Endothelial cell of umbilical vein (primary cell): ENCODE measurements at regions not wholly inside any gene's neighbourhood (a gene's known extent, or its start where the extent isn't known, plus 50 kb on each side); places are given as distances from the start of the nearest gene placed in this dataset.

ENCODE experiments used
- BruUV-seq: library from RNA; stranded (reverse); fragments of 400-500 nt; replicated peaks from 2 replicates; lab custom pipeline; 2021; lab: Mats Ljungman, UMichigan
- CTCF ChIA-PET: fragments of 300-600, 350-600 bp; sonication (Branson Sonifier 250); formaldehyde crosslinking; loops from one replicate; lab custom pipeline; 2021; ENCODE audit warnings: antibody characterized with exemption, inconsistent platforms; lab: Charles Lee
- POLR2A ChIA-PET: fragments of 300-600, 350-600 bp; sonication (Branson Sonifier 250); formaldehyde crosslinking; loops from one replicate; lab custom pipeline; 2021; ENCODE audit warnings: antibody characterized with exemption, inconsistent platforms; lab: Charles Lee
- DNase-seq: peaks from one replicate; pipeline ENCODE4 v3.0.0-alpha.2; 2011; ENCODE audit warnings: low read depth, low spot score
- FAIRE-seq: peaks from 2 replicates; lab custom pipeline; 2011; peaks lifted over from hg19 to GRCh38; lab: Jason Lieb, UNC
- H2AFZ ChIP-seq: 2 replicates; pipeline ENCODE4 v1.6.0; 2012; ENCODE audit warnings: low read depth, low read length, control low read depth, inconsistent platforms
- H3K27ac ChIP-seq: 2 replicates; pipeline ENCODE4 v1.5.1; 2011; ENCODE audit warnings: low read depth, mild to moderate bottlenecking, control low read depth, low read length, moderate library complexity; ENCODE audit not compliant: insufficient read depth
- H3K27me3 ChIP-seq, 2 experiments: 2 replicates each; pipeline versions ENCODE4 v1.6.0 to v1.6.1; 2011; ENCODE audit warnings: low read length in 2 of 2, mixed read lengths in 1 of 2; ENCODE audit not compliant: control insufficient read depth in 2 of 2, insufficient read depth in 2 of 2
- H3K36me3 ChIP-seq, 2 experiments: 2 replicates in 1 of 2; 3 replicates in 1 of 2; pipeline ENCODE4 v1.5.1; 2011; ENCODE audit warnings: low read length in 2 of 2, mild to moderate bottlenecking in 1 of 2, moderate library complexity in 1 of 2; ENCODE audit not compliant: control insufficient read depth in 2 of 2, insufficient read depth in 2 of 2; ENCODE audit errors: extremely low read depth in 1 of 2
- H3K4me1 ChIP-seq: 3 replicates; pipeline ENCODE4 v1.5.1; 2011; ENCODE audit warnings: mild to moderate bottlenecking, low read length; ENCODE audit not compliant: control insufficient read depth, insufficient read depth; ENCODE audit errors: extremely low read depth
- H3K4me2 ChIP-seq: 2 replicates; pipeline ENCODE4 v1.6.1; 2011; ENCODE audit warnings: low read length, control low read depth, mixed read lengths; ENCODE audit not compliant: insufficient read depth
- H3K4me3 ChIP-seq, 3 experiments: fragments of 200-600 bp in 1 of 3; sonication (generic), shearing (Covaris generic) in 1 of 3; replicated peaks in 1 of 3; 2 replicates each; pipeline ENCODE4 v1.5.1; 2011 to 2016; ENCODE audit warnings: control low read depth in 3 of 3, low read length in 3 of 3, mild to moderate bottlenecking in 2 of 3, inconsistent platforms in 1 of 3, low read depth in 1 of 3, moderate library complexity in 1 of 3; ENCODE audit not compliant: insufficient read depth in 1 of 3
- H3K79me2 ChIP-seq: 2 replicates; pipeline ENCODE4 v1.6.0; 2012; ENCODE audit warnings: low read length, inconsistent platforms; ENCODE audit not compliant: control insufficient read depth, insufficient read depth
- H3K9ac ChIP-seq: replicated peaks from 2 replicates; pipeline ENCODE3; 2011; ENCODE audit warnings: low read length, control low read depth; ENCODE audit not compliant: insufficient read depth; ENCODE audit errors: extremely low read depth
- H3K9me1 ChIP-seq: replicated peaks from 3 replicates; pipeline ENCODE4 v1.6.0; 2011; ENCODE audit warnings: mild to moderate bottlenecking, low read length; ENCODE audit not compliant: control insufficient read depth, insufficient read depth; ENCODE audit errors: extremely low read depth
- H3K9me3 ChIP-seq: replicated peaks from 2 replicates; pipeline ENCODE4 v1.5.1; 2012; ENCODE audit warnings: low read length, inconsistent platforms; ENCODE audit not compliant: control insufficient read depth, insufficient read depth
- H4K20me1 ChIP-seq: replicated peaks from 2 replicates; pipeline ENCODE3; 2011; ENCODE audit warnings: mild to moderate bottlenecking, low read length; ENCODE audit not compliant: control insufficient read depth, insufficient read depth; ENCODE audit errors: extremely low read depth
- CTCF ChIP-seq, 2 donors: IDR thresholded peaks; 1 replicate in 1 of 2; 2 replicates in 1 of 2; pipeline ENCODE4 v1.5.1; 2011; ENCODE audit warnings: low read length in 2 of 2, mild to moderate bottlenecking in 2 of 2, moderate library complexity in 2 of 2, control low read depth in 1 of 2, inconsistent platforms in 1 of 2, low read depth in 1 of 2; ENCODE audit not compliant: insufficient read depth in 1 of 2; ENCODE audit errors: extremely low read depth in 1 of 2
- EZH2 ChIP-seq: IDR thresholded peaks from 2 replicates; pipeline ENCODE4 v1.6.1; 2012; ENCODE audit warnings: borderline replicate concordance, low read depth, mild to moderate bottlenecking, moderate library complexity, low read length, inconsistent platforms; ENCODE audit not compliant: severe bottlenecking
- FOS ChIP-seq: IDR thresholded peaks from 2 replicates; pipeline ENCODE4 v1.6.1; 2011; ENCODE audit warnings: mild to moderate bottlenecking, low read length, moderate library complexity, borderline replicate concordance; ENCODE audit not compliant: insufficient read depth
- GATA2 ChIP-seq: IDR thresholded peaks from 2 replicates; pipeline ENCODE4 v1.7.0; 2011; ENCODE audit warnings: low read depth, mild to moderate bottlenecking, moderate library complexity, mixed read lengths, low read length; ENCODE audit not compliant: insufficient read length, insufficient read depth
- JUN ChIP-seq: IDR thresholded peaks from 2 replicates; pipeline ENCODE4 v1.6.1; 2011; ENCODE audit warnings: borderline replicate concordance, low read depth; ENCODE audit not compliant: insufficient read length, insufficient read depth
- MAX ChIP-seq: IDR thresholded peaks from 2 replicates; pipeline ENCODE4 v1.6.1; 2011; ENCODE audit not compliant: insufficient read depth, insufficient read length
- MYC ChIP-seq: IDR thresholded peaks from one replicate; pipeline ENCODE4 v1.6.1; 2011; ENCODE audit warnings: mild to moderate bottlenecking, low read depth, low read length
- POLR2A ChIP-seq: IDR thresholded peaks from 2 replicates; pipeline ENCODE4 v1.6.1; 2012; ENCODE audit warnings: low read depth, mild to moderate bottlenecking, control low read depth, low read length
- POLR2AphosphoS5 ChIP-seq: IDR thresholded peaks from 2 replicates; pipeline ENCODE4 v1.6.1; 2012; ENCODE audit warnings: low read depth, mild to moderate bottlenecking, control low read depth, low read length, moderate library complexity; ENCODE audit not compliant: insufficient read depth
- dilution Hi-C: fragments of 300-500 bp; cut with MboI; formaldehyde crosslinking; loops from one replicate; pipeline ENCODE4 v1.15.0; 2019; ENCODE audit warnings: low sequenced_read_pairs; ENCODE audit not compliant: extremely low pct_ligation_motif_present
- intact Hi-C: fragments of 100-400 bp; cut with micrococcal nuclease; formaldehyde crosslinking; loops from one replicate; pipeline ENCODE4 v1.10.0; 2022

DNA sequence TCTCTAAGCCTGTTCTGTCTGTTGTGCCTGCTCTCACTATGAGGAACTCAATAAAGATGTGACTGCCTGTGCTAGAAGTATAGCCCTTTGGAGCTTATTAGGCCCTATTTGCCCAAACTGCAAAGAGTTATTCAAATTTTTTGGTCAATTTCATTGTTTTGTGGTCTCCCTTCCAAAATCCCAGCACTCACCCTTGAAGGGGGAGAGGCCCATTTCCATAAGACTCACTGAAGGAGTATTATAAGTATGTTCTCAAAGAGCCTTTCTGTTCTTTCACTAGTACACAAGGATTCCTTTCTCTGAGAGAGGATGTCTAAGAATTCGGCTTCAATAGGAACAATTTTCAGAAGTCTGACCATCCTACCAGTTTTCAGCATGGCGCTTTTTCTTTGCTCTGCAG, 641.9 kb upstream of the REG3G start:
- no peaks in the 10 kb centered on the region for H3K36me3 ChIP-seq
- H3K9ac ChIP-seq = no peak overlapping the region
- DNase-seq = no peak
- no peaks in the 10 kb centered on the region for H3K27me3 ChIP-seq
- no peak overlapping the region for H3K4me3 ChIP-seq
- dilution Hi-C loops = no loop called here
- H4K20me1 ChIP-seq = no peaks in the 10 kb centered on the region
- no peaks in the 10 kb centered on the region for H3K79me2 ChIP-seq
- H3K27ac ChIP-seq = no peak overlapping the region
- POLR2A ChIA-PET = no interaction called here
- CTCF ChIA-PET = no interaction called here
- no peak for FAIRE-seq
- no peaks in the 10 kb centered on the region for H3K9me3 ChIP-seq
- no peak overlapping the region for H3K4me2 ChIP-seq
- intact Hi-C loops = no loop called here
- TF ChIP-seq FOS (no peak), CTCF (IDR thresholded peaks at IDR 0.05; ENCODE audit: extremely low read depth in 1 of 2, insufficient read depth in 1 of 2, low read depth in 1 of 2, low read length in 2 of 2) (no peak), EZH2 (no peak), JUN (no peak), GATA2 (no peak), POLR2AphosphoS5 (no peak), MAX (no peak), MYC (no peak), POLR2A (no peak)
- H3K9me1 ChIP-seq = no peaks in the 10 kb centered on the region
- BruUV-seq = no TSS peak
- H3K4me1 ChIP-seq = no peaks in the 10 kb centered on the region
- no peak overlapping the region for H2AFZ ChIP-seq
